HEK293 (cell line): ENCODE measurements at regions not wholly inside any gene's neighbourhood (a gene's known extent, or its start where the extent isn't known, plus 50 kb on each side); places are given as distances from the start of the nearest gene placed in this dataset.
"Not testable (repeated sequence)": the region's sequence is repeated elsewhere in the genome, so short reads cannot be mapped to it uniquely, and the experiment has no call there.

Experiments
- CTCF ChIA-PET: fragments of 350-600 bp; formaldehyde crosslinking; extraction: SDS; loops from one replicate; lab custom pipeline; 2021; ENCODE audit warnings: antibody characterized with exemption; lab: Yijun Ruan, JAX
- POLR2A ChIA-PET: fragments of 300-600 bp; formaldehyde crosslinking; extraction: SDS; loops from one replicate; lab custom pipeline; 2020; ENCODE audit warnings: antibody characterized with exemption, inconsistent platforms; lab: Yijun Ruan, JAX
- H3K27ac ChIP-seq: fragments of 200-500 bp; sonication (Bioruptor generic); 2 replicates; pipeline ENCODE4 v1.5.1; 2014; ENCODE audit warnings: low read depth, low read length, control low read depth, inconsistent platforms; ENCODE audit errors: extremely low read depth
- H3K36me3 ChIP-seq, 2 experiments: fragments of 200-500 bp in 1 of 2; sonication (Bioruptor generic) in 1 of 2; 1 replicate in 1 of 2; 2 replicates in 1 of 2; pipeline ENCODE4 v1.5.1; 2014 to 2017; ENCODE audit warnings: inconsistent platforms in 2 of 2, low read length in 2 of 2; ENCODE audit not compliant: control insufficient read depth in 2 of 2, insufficient read depth in 1 of 2
- H3K4me1 ChIP-seq: fragments of 200-500 bp; sonication (Bioruptor generic); 2 replicates; pipeline ENCODE4 v1.5.1; 2014; ENCODE audit warnings: mild to moderate bottlenecking, low read length, inconsistent platforms; ENCODE audit not compliant: control insufficient read depth, insufficient read depth
- H3K4me3 ChIP-seq: 2 replicates; pipeline ENCODE4 v1.5.1; 2011; ENCODE audit warnings: low read depth, mild to moderate bottlenecking, control low read depth, low read length, moderate library complexity
- H3K9me3 ChIP-seq: fragments of 200-500 bp; sonication (Bioruptor generic); 2 replicates; pipeline ENCODE4 v1.5.1; 2014; ENCODE audit warnings: low read depth, low read length, inconsistent platforms; ENCODE audit not compliant: control insufficient read depth, insufficient read depth
- IKZF3 ChIP-seq: fragments of 450-650 bp; IDR thresholded peaks from 2 replicates; pipeline ENCODE4 v1.5.0; 2018; ENCODE audit warnings: missing biosample characterization, mild to moderate bottlenecking, missing genetic modification characterization, moderate library complexity
- KLF7 ChIP-seq: fragments of 450-650 bp; formaldehyde crosslinking; IDR thresholded peaks from 2 replicates; pipeline ENCODE4 v1.5.1; 2016; ENCODE audit warnings: missing biosample characterization, missing genetic modification characterization, borderline replicate concordance
- PRDM6 ChIP-seq: fragments of 450-650 bp; formaldehyde crosslinking; IDR thresholded peaks from 2 replicates; pipeline ENCODE4 v1.5.1; 2017; ENCODE audit warnings: missing biosample characterization, missing genetic modification characterization
- SALL2 ChIP-seq: fragments of 450-650 bp; formaldehyde crosslinking; IDR thresholded peaks from 2 replicates; pipeline ENCODE4 v1.5.0; 2017; ENCODE audit warnings: missing biosample characterization, mild to moderate bottlenecking, missing genetic modification characterization, borderline replicate concordance
- SP3 ChIP-seq: fragments of 450-650 bp; formaldehyde crosslinking; IDR thresholded peaks from 2 replicates; pipeline ENCODE4 v1.5.1; 2016; ENCODE audit warnings: missing biosample characterization, missing genetic modification characterization
- SP7 ChIP-seq: fragments of 450-650 bp; formaldehyde crosslinking; IDR thresholded peaks from 2 replicates; pipeline ENCODE4 v1.5.1; 2016; ENCODE audit warnings: missing biosample characterization, missing genetic modification characterization
- YY1 ChIP-seq: fragments of 450-650 bp; formaldehyde crosslinking; IDR thresholded peaks from 2 replicates; pipeline ENCODE4 v1.5.1; 2018; ENCODE audit warnings: missing biosample characterization, missing genetic modification characterization
- ZBTB20 ChIP-seq: fragments of 450-650 bp; formaldehyde crosslinking; IDR thresholded peaks from 2 replicates; pipeline ENCODE4 v1.5.1; 2016; ENCODE audit warnings: missing biosample characterization, missing genetic modification characterization
- ZFP69B ChIP-seq: fragments of 450-650 bp; formaldehyde crosslinking; IDR thresholded peaks from 2 replicates; pipeline ENCODE4 v1.5.1; 2016; ENCODE audit warnings: missing biosample characterization, missing genetic modification characterization
- ZNF133 ChIP-seq: fragments of 450-650 bp; formaldehyde crosslinking; IDR thresholded peaks from 2 replicates; pipeline ENCODE4 v1.5.1; 2016; ENCODE audit warnings: missing biosample characterization, missing genetic modification characterization
- ZNF16 ChIP-seq: fragments of 450-650 bp; formaldehyde crosslinking; IDR thresholded peaks from 2 replicates; pipeline ENCODE4 v1.5.1; 2016; ENCODE audit warnings: low read depth, missing biosample characterization, missing genetic modification characterization
- ZNF18 ChIP-seq: fragments of 450-650 bp; formaldehyde crosslinking; IDR thresholded peaks from 2 replicates; pipeline ENCODE4 v1.5.1; 2016; ENCODE audit warnings: missing biosample characterization, missing genetic modification characterization
- ZNF202 ChIP-seq: fragments of 450-650 bp; formaldehyde crosslinking; IDR thresholded peaks from 2 replicates; pipeline ENCODE4 v1.5.1; 2016; ENCODE audit warnings: missing biosample characterization, missing genetic modification characterization, borderline replicate concordance
- ZNF266 ChIP-seq: fragments of 450-650 bp; formaldehyde crosslinking; IDR thresholded peaks from 2 replicates; pipeline ENCODE4 v1.5.1; 2016; ENCODE audit warnings: missing biosample characterization, missing genetic modification characterization, low read depth
- ZNF473 ChIP-seq: fragments of 450-650 bp; formaldehyde crosslinking; IDR thresholded peaks from 2 replicates; pipeline ENCODE4 v1.5.1; 2017; ENCODE audit warnings: missing biosample characterization, missing genetic modification characterization
- ZNF571 ChIP-seq: fragments of 450-650 bp; formaldehyde crosslinking; IDR thresholded peaks from 2 replicates; pipeline ENCODE4 v1.5.0; 2017; ENCODE audit warnings: missing biosample characterization, missing genetic modification characterization
- ZNF600 ChIP-seq: fragments of 450-650 bp; formaldehyde crosslinking; IDR thresholded peaks from 2 replicates; pipeline ENCODE4 v1.5.1; 2016; ENCODE audit warnings: missing biosample characterization, missing genetic modification characterization
- ZNF704 ChIP-seq: fragments of 450-650 bp; formaldehyde crosslinking; IDR thresholded peaks from 2 replicates; pipeline ENCODE4 v1.5.1; 2016; ENCODE audit warnings: missing biosample characterization, missing genetic modification characterization
- ZNF843 ChIP-seq: fragments of 450-650 bp; formaldehyde crosslinking; IDR thresholded peaks from 2 replicates; pipeline ENCODE4 v1.5.1; 2016; ENCODE audit warnings: missing biosample characterization, missing genetic modification characterization

DNA sequence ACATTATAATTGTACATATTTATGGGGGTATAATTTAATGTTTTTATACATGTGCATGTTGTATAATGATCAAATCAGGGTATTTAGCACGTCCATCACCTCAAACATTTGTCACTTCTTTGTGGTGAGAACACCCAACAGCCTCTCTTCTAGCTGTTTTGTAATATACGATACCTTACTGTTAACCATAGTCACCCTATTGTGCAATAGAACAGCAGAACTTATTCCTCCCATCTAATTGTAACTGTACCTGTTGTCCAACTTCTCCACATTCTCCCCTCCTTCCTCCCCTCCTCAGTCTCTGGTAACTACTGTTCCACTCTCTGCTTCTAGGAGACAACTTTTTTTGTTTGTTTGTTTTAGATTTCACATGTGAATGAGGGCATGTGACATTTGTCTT lies 197.0 kb upstream of the PKP2 start (continued):
- TF ChIP-seq ZNF571 (no peak), ZNF18 (tag by site-specific recombination) (no peak), SP7 (tag by site-specific recombination) (no peak), ZBTB20 (no peak), ZNF600 (tag by site-specific recombination) (no peak), YY1 (no peak), PRDM6 (no peak), IKZF3 (tag by site-specific recombination) (no peak), ZNF133 (tag by site-specific recombination) (no peak), KLF7 (tag by site-specific recombination) (no peak), ZNF843 (no peak)

DNA sequence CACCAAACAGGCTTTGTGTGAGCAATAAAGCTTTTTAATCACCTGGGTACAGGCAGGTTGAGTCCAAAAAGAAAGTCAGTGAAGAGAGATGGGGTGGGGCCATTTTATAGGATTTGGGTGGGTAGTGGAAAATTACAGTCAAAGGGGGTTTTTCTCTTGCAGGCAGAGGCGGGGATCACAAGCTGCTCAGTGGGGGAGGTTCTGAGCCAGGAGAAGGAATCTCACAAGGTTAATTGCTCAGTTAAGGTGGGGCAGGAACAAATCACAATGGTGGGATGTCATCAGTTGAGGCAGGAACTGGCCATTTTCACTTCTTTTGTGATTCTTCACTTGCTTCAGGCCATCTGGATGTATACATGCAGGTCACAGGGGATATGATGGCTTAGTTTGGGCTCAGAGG lies 191.3 kb upstream of the PKP2 start:
- H3K27ac ChIP-seq, H3K4me3 ChIP-seq, H3K4me1 ChIP-seq, POLR2A ChIA-PET, H3K36me3 ChIP-seq, H3K9me3 ChIP-seq: not testable (repeated sequence)
- CTCF ChIA-PET = interaction anchor here (0.6 kb wide), 1 partner anchor 169 kb away, joined by 3 read pairs; no protein-coding TSS in a partner anchor

- H3K4me1 ChIP-seq, H3K27ac ChIP-seq, POLR2A ChIA-PET, H3K9me3 ChIP-seq, H3K4me3 ChIP-seq, CTCF ChIA-PET, H3K36me3 ChIP-seq: not testable (repeated sequence)
Measured at GRCh38 chr12:33076401-33076800, 179.8 kb upstream of the PKP2 start.

- H3K27ac ChIP-seq, CTCF ChIA-PET, H3K4me3 ChIP-seq, POLR2A ChIA-PET, H3K36me3 ChIP-seq, H3K9me3 ChIP-seq, H3K4me1 ChIP-seq: not testable (repeated sequence)
Measured at GRCh38 chr12:33075130-33075766, 178.7 kb upstream of the PKP2 start.

DNA sequence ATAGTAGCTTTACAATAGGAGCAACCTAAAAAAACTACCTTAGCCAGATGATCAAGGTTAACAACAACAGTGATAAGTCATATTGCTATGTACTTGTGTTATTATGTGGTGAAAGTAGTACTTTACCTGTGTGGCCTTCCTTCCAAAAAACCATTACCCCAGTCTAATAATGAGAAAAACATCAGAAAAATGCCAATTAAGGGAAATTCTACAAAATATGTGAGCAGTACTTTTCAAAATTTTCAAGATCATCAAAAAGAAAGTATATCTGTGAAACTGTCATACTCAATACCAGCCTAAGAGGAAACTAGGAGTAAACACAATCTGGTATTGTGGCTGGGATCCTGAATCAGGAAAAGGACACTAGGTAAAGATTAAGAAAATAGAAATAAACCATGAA lies 165.3 kb upstream of the PKP2 start:
- Histone ChIP-seq H3K4me1 (no peaks in the 10 kb centered on the region), H3K36me3 (no peaks in the 10 kb centered on the region), H3K27ac (no peak overlapping the region), H3K9me3 (no peaks in the 10 kb centered on the region), H3K4me3 (no peak overlapping the region)
- ChIA-PET CTCF (no interaction called here), POLR2A (no interaction called here)
- TF ChIP-seq SP3 (tag by site-specific recombination) = no peak
- TF ChIP-seq SALL2 (tag by site-specific recombination) = no peak
- no peak for TF ChIP-seq ZFP69B
- no peak for TF ChIP-seq ZNF266 (tag by site-specific recombination)
- no peak for TF ChIP-seq ZNF473 (tag by site-specific recombination)
- TF ChIP-seq ZNF16 (tag by site-specific recombination) = no peak
- TF ChIP-seq ZNF704 (tag by site-specific recombination) = no peak
- no peak for TF ChIP-seq ZNF202 (tag by site-specific recombination)
